Stimulated activated CD4-positive, alpha-beta T cell treated with anti-CD3 and anti-CD28 coated beads, Interleukin-4, amount 100 ng/mL, for 4 hours (primary cell): ENCODE measurements at regions not wholly inside any gene's neighbourhood (a gene's known extent, or its start where the extent isn't known, plus 50 kb on each side); places are given as distances from the start of the nearest gene placed in this dataset.
A peak's percentile ranks its signal among the peaks of the same experiment; 100 is the strongest.
"Not testable (repeated sequence)": the region's sequence is repeated elsewhere in the genome, so short reads cannot be mapped to it uniquely, and the experiment has no call there.

Experiments used
- DNase-seq, 2 experiments: peaks; one replicate each; pipeline ENCODE4 v3.0.0-alpha.2; 2020

GRCh38 chr15:30688684-30689083, 62.8 kb downstream of the ARHGAP11B start:
- DNase-seq, result not testable (repeated sequence)

GRCh38 chr15:30690153-30690552, 64.2 kb downstream of the ARHGAP11B start:
- DNase-seq, result not testable (repeated sequence)

- not testable (repeated sequence) for DNase-seq
These were observed 69.9 kb downstream of the ARHGAP11B start for GRCh38 chr15:30695811-30696210.

GRCh38 chr15:30696439-30697314, 70.7 kb downstream of the ARHGAP11B start:
- DNase-seq, result not testable (repeated sequence)

- DNase-seq, result not testable (repeated sequence)
These were observed 71.4 kb downstream of the ARHGAP11B start for GRCh38 chr15:30697315-30697685.

GRCh38 chr15:30700006-30700597, 74.2 kb downstream of the ARHGAP11B start:
- DNase-seq, result not testable (repeated sequence)

GRCh38 chr15:30707976-30708685, 82.2 kb downstream of the ARHGAP11B start:
- DNase-seq, result not testable (repeated sequence)

- not testable (repeated sequence) for DNase-seq
These were observed 82.9 kb downstream of the ARHGAP11B start for GRCh38 chr15:30708809-30709208.

- not testable (repeated sequence) for DNase-seq
These were observed 92.2 kb downstream of the ARHGAP11B start for GRCh38 chr15:30718038-30718643.

- not testable (repeated sequence) for DNase-seq
These were observed 93.4 kb downstream of the ARHGAP11B start for GRCh38 chr15:30719363-30719762.

GRCh38 chr15:30720825-30721224, 94.9 kb downstream of the ARHGAP11B start:
- not testable (repeated sequence) for DNase-seq

- DNase-seq, result not testable (repeated sequence)
These were observed 95.6 kb downstream of the ARHGAP11B start for GRCh38 chr15:30721529-30721928.

GRCh38 chr15:30723540-30724175, 97.7 kb downstream of the ARHGAP11B start:
- not testable (repeated sequence) for DNase-seq

- not testable (repeated sequence) for DNase-seq
These were observed 104.1 kb downstream of the ARHGAP11B start for GRCh38 chr15:30729880-30730590.

GRCh38 chr15:30730633-30731032, 104.7 kb downstream of the ARHGAP11B start:
- DNase-seq, result not testable (repeated sequence)

- DNase-seq, result not testable (repeated sequence)
These were observed 106.2 kb downstream of the ARHGAP11B start for GRCh38 chr15:30732100-30732499.

- not testable (repeated sequence) for DNase-seq
These were observed 110.1 kb downstream of the ARHGAP11B start for GRCh38 chr15:30735884-30736564.

GRCh38 chr15:30742796-30743195, 116.9 kb downstream of the ARHGAP11B start:
- not testable (repeated sequence) for DNase-seq

- DNase-seq, result not testable (repeated sequence)
These were observed 123.1 kb downstream of the ARHGAP11B start for GRCh38 chr15:30749048-30749447.

- DNase-seq, result peak; percentile 57 to 72
These were observed 129.2 kb downstream of the ARHGAP11B start for GRCh38 chr15:30755036-30755687.
